ENCODE measurements at regions not wholly inside any gene's neighbourhood (a gene's known extent, or its start where the extent isn't known, plus 50 kb on each side); places are given as distances from the start of the nearest gene placed in this dataset.

DNA sequence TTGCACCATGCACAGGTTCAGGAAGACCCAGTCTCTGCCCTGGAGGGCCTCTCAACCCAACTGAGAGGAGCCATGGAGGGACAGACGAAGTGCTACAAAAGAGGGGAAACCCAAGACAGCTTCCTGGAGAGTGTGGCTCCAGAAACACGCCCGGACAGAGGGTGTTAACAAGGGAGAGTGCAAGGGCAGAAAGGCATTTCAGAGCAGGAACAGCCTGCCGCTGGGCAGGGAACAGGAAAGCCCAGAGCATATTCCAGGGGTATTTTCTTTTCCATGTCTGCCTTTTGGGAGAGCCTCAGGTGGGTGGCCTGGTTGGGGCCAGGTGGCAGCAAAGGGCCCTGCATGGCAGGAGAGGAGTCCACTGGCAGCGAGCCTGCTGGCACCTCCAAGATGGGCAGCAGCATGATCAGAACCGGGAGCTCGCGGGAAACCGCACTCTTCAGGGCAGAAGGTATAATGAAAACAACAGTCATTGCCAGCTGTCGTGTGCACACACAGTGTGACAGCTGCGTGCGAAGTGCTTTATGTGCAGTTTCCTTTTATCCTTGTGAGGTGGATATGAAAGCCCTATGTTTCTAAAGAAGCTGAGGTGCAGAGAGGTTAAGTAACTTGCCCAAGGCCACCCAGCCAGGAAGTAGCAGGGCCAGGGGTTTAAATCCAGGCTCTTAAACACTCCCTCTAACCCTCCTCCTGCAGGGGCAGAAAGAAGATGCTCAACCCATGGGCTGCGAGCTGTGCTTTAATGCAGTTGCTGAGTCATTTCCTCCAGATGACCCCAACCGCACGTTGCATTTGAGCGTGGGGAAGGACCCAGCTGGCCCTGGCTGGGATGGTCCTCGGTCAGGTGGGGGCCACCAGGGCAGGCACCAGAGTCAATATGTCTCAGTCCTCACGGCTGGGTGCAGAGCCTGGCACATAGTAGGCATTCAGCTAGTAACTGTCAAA is 128.6 kb downstream of the OAT start:
- Histone ChIP-seq H3K4me1 (ENCODE audit: control insufficient read depth, low read length) (peaks cover 10% of the 10 kb centered on the region), H3K79me2 (ENCODE audit: control insufficient read depth, low read length) (no peaks in the 10 kb centered on the region), H3K27me3 (ENCODE audit: control insufficient read depth, low read length) (peaks cover 11% of the 10 kb centered on the region; the same call in 1 of the 2 replicates), H4K20me1 (ENCODE audit: control insufficient read depth, insufficient read depth, low read depth, low read length) (no peaks in the 10 kb centered on the region), H3K4me2 (ENCODE audit: low read length) (no peak overlapping the region), H3F3A (ENCODE audit: control insufficient read depth, insufficient read depth) (no peaks in the 10 kb centered on the region), H3K4me3 (ENCODE audit: low read length) (no peak overlapping the region), H3K27ac (ENCODE audit: low read depth, low read length) (no peak overlapping the region), H3K36me3 (ENCODE audit: control insufficient read depth, low read length) (no peaks in the 10 kb centered on the region), H3K9me2 (replicated peaks; ENCODE audit: control insufficient read depth, low read length) (no peaks in the 10 kb centered on the region), H3K9me3 (ENCODE audit: control insufficient read depth, insufficient read depth, low read length) (no peaks in the 10 kb centered on the region)
- TF ChIP-seq, protein P1, sequence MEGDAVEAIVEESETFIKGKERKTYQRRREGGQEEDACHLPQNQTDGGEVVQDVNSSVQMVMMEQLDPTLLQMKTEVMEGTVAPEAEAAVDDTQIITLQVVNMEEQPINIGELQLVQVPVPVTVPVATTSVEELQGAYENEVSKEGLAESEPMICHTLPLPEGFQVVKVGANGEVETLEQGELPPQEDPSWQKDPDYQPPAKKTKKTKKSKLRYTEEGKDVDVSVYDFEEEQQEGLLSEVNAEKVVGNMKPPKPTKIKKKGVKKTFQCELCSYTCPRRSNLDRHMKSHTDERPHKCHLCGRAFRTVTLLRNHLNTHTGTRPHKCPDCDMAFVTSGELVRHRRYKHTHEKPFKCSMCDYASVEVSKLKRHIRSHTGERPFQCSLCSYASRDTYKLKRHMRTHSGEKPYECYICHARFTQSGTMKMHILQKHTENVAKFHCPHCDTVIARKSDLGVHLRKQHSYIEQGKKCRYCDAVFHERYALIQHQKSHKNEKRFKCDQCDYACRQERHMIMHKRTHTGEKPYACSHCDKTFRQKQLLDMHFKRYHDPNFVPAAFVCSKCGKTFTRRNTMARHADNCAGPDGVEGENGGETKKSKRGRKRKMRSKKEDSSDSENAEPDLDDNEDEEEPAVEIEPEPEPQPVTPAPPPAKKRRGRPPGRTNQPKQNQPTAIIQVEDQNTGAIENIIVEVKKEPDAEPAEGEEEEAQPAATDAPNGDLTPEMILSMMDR (IDR thresholded peaks at IDR 0.05; ENCODE audit: low read depth, low read length, poor library complexity, severe bottlenecking), result no peak
- no peak for TF ChIP-seq EZH2phosphoT487 (IDR thresholded peaks at IDR 0.05; ENCODE audit: borderline replicate concordance, low read length)

DNA sequence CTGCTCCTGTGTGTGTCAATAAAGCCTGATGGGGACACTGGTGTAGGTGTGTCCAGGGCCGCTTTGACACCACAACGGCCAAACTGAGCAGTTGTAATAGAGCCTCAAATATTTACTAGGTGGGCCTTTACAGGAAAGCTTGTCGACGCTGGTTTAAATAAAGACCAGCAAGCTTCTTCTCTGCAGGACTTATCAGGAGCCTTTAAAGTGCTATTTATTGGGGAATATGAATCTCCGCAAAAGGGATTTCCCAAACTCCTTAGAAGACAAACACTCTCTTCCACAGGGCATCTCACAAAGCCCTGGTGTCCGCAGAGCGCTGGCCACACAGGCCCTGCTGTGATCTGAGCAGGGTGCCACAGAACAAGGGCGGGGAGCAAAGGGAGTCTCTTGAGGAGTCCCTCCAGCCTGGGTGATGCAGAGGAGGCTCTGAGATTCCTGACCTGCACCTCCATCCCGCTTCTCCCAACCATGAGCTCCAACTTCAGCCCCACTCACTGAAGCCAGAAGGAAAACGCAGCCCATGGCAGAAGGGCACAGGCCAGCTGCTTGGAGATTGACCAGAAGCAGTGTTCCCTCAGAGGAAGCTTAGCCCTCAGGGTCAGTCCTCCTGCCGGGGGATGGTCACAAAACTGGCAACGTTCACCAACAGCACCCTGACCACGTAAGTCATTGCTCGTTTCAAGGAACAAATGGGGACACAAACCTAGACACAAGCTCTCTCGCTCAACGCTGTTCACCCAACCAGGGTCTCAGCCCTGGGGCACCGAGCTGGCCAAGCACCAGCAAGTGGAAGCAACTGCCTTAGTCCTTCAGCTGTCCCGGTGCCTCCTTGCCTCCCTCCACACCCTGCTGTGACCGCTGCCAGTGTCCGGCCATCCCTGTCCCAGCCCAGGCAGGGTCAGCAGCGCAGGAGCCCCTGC is 129.5 kb downstream of the OAT start:
- TF ChIP-seq, protein P1 (IDR thresholded peaks at IDR 0.05; ENCODE audit: low read depth, low read length, poor library complexity, severe bottlenecking), result no peak
- TF ChIP-seq EZH2phosphoT487 (IDR thresholded peaks at IDR 0.05; ENCODE audit: borderline replicate concordance, low read length), result no peak
- Histone ChIP-seq H3K27ac (ENCODE audit: low read depth, low read length) (no peak overlapping the region), H3K4me3 (ENCODE audit: low read length) (no peak overlapping the region), H3F3A (ENCODE audit: control insufficient read depth, insufficient read depth) (no peaks in the 10 kb centered on the region), H4K20me1 (ENCODE audit: control insufficient read depth, insufficient read depth, low read depth, low read length) (no peaks in the 10 kb centered on the region), H3K9me2 (replicated peaks; ENCODE audit: control insufficient read depth, low read length) (no peaks in the 10 kb centered on the region), H3K4me1 (ENCODE audit: control insufficient read depth, low read length) (peaks cover 10% of the 10 kb centered on the region), H3K36me3 (ENCODE audit: control insufficient read depth, low read length) (no peaks in the 10 kb centered on the region), H3K9me3 (ENCODE audit: control insufficient read depth, insufficient read depth, low read length) (no peaks in the 10 kb centered on the region), H3K79me2 (ENCODE audit: control insufficient read depth, low read length) (no peaks in the 10 kb centered on the region), H3K27me3 (ENCODE audit: control insufficient read depth, low read length) (peaks cover 13% of the 10 kb centered on the region; the same call in 1 of the 2 replicates), H3K4me2 (ENCODE audit: low read length) (no peak overlapping the region)

DNA sequence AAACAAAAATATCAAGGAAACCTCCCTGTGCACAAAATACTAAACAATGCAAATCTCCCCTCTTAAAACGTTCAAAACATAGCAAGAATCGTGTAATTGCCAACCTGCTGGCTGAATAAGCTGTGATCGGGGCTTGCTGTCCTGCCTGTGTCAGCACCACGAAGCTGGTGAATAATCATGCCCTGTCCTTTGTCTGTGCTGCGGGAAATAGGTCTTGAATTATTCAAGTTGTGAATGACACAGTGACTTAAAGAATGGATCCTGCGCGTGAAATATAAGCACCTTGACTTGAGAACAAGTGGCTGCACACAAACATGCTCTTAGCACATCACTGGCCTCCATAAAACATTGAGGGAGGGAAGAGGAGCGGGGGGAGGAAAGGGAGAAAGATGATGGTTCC is 130.2 kb downstream of the OAT start:
- Histone ChIP-seq H3K9me2 (replicated peaks; ENCODE audit: control insufficient read depth, low read length) (no peaks in the 10 kb centered on the region), H3K4me1 (ENCODE audit: control insufficient read depth, low read length) (peaks cover 10% of the 10 kb centered on the region), H3K9me3 (ENCODE audit: control insufficient read depth, insufficient read depth, low read length) (no peaks in the 10 kb centered on the region), H3K36me3 (ENCODE audit: control insufficient read depth, low read length) (no peaks in the 10 kb centered on the region), H3K27ac (ENCODE audit: low read depth, low read length) (no peak overlapping the region), H3K27me3 (ENCODE audit: control insufficient read depth, low read length) (peaks cover 13% of the 10 kb centered on the region; the same call in 1 of the 2 replicates), H3K79me2 (ENCODE audit: control insufficient read depth, low read length) (no peaks in the 10 kb centered on the region), H3K4me3 (ENCODE audit: low read length) (no peak overlapping the region), H3K4me2 (ENCODE audit: low read length) (no peak overlapping the region), H3F3A (ENCODE audit: control insufficient read depth, insufficient read depth) (no peaks in the 10 kb centered on the region), H4K20me1 (ENCODE audit: control insufficient read depth, insufficient read depth, low read depth, low read length) (no peaks in the 10 kb centered on the region)
- no peak for TF ChIP-seq EZH2phosphoT487 (IDR thresholded peaks at IDR 0.05; ENCODE audit: borderline replicate concordance, low read length)
- TF ChIP-seq, protein P1 (IDR thresholded peaks at IDR 0.05; ENCODE audit: low read depth, low read length, poor library complexity, severe bottlenecking), result no peak
